LNCaP clone FGC (cell line): ENCODE measurements at regions not wholly inside any gene's neighbourhood (a gene's known extent, or its start where the extent isn't known, plus 50 kb on each side); places are given as distances from the start of the nearest gene placed in this dataset.

Experiments
- DNase-seq: peaks from one replicate; pipeline ENCODE4 v3.0.0-alpha.2; 2011; ENCODE audit warnings: low read depth
- H3K4me3 ChIP-seq: 2 replicates; pipeline ENCODE4 v1.5.1; 2011; ENCODE audit warnings: mild to moderate bottlenecking, low read depth, low read length, control low read depth
- TF ChIP-seq, protein P1 (sequence below): IDR thresholded peaks from 2 replicates; pipeline ENCODE4 v1.5.1; 2012; ENCODE audit warnings: mild to moderate bottlenecking; ENCODE audit not compliant: control insufficient read depth, insufficient read depth; ENCODE audit errors: extremely low read depth

DNA sequence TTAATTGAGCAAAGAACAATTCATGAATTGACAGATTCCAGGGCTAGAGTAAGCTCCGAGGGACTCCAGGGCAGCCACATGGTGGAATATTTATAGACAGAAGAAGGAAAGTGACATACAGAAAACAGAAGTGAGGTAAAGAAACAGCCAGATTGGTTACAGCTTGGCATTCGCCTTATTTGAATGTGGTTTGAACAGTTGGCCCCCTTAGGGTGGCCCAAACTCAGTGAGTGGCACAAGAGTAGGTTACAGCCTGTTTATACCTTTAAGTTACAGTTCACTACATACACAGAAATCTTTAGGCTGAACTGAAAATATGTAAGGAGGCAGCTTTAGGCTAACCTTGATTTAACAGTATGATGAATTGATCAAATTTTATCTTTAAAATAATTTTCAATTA, 174.5 kb upstream of the CNOT2 start:
- no peak overlapping the region for H3K4me3 ChIP-seq
- TF ChIP-seq, protein P1, sequence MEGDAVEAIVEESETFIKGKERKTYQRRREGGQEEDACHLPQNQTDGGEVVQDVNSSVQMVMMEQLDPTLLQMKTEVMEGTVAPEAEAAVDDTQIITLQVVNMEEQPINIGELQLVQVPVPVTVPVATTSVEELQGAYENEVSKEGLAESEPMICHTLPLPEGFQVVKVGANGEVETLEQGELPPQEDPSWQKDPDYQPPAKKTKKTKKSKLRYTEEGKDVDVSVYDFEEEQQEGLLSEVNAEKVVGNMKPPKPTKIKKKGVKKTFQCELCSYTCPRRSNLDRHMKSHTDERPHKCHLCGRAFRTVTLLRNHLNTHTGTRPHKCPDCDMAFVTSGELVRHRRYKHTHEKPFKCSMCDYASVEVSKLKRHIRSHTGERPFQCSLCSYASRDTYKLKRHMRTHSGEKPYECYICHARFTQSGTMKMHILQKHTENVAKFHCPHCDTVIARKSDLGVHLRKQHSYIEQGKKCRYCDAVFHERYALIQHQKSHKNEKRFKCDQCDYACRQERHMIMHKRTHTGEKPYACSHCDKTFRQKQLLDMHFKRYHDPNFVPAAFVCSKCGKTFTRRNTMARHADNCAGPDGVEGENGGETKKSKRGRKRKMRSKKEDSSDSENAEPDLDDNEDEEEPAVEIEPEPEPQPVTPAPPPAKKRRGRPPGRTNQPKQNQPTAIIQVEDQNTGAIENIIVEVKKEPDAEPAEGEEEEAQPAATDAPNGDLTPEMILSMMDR, result no peak
- DNase-seq, result no peak

DNA sequence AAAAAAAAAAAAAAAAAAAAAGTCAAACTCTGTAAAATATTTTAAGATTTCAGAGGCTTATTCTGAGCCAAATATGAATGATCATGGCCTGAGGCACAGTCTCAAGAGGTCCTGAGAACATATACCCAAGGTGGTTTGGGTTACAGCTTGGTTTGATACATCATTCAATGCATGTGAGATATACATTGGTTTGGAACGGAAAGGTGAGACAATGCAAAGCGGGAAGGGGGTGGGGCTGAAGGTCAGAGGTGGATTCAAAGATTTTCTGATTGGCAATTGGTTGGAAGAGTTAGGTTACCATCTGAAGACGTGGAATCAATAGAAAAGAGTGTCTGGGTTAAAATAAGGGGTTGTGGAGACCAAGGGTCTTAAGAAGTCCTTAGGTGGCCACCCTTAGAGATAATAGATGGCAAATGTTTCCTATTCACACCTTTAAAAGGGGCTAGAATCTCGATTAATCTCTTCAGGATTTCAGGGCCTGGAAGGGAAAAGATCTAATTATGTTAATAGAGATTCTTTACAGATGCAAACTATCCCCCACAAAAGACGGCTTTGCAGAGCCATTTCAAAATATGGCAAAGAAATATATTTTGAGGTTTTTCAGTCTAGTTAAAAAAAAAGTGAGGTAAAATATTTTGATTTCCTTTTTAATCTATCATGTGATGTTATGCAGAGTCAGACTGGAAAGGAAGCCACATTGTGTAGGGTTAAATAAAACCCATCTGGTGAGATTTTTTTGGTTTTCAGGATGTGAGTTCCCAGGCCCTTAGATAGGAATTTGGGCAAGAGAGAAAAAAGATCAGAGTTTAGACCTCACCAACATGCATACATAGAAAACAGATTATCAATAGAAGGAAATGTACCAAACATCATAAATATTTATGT, 173.8 kb upstream of the CNOT2 start:
- DNase-seq, result no peak
- no peak overlapping the region for H3K4me3 ChIP-seq
- TF ChIP-seq, protein P1, result no peak

DNA sequence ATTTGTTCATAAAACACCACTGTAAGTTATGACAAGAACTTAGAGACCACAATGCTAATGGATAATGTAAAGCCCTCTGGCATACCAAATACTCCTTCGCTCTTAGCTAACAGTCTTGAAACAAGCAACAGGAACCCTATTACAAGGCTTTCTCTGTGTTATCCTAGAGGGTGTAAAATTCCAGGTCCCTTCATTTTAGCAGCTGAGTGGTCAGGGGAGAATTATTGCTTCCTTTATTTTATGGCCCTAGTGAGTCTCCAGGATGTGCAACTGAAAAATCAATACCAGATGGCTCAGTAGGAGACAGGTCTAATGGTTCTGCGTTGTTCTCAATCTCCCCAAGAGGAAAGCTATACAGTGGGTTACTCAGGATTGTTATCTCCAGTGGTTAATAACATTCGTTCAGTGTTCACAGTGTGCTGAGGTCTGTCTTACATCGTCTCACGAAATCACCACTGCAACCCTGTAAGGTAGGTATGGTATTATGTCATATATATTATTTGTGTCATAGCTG, 172.7 kb upstream of the CNOT2 start:
- TF ChIP-seq, protein P1, result no peak
- H3K4me3 ChIP-seq, result no peak overlapping the region
- DNase-seq, result no peak

DNA sequence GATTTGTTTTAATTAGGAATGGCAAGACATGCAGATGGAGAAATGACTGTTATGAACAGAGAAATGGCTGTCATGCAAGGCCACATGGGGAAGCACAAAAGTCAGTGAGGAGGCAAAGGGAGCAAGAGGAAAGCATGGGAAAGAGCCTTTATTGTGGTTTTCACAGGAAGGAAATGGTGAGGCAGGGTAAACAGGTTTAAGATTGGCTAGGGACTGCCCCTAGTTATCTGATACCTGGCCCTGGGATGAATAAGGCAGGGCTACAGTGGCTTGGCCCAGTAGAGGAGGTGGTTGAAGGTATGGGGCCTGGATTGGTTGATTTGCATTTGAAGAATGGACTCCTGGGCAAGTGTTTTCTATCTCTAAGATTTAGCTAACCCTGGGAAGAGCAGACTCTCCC, 168.7 kb upstream of the CNOT2 start:
- no peak for DNase-seq
- H3K4me3 ChIP-seq, result no peak overlapping the region
- TF ChIP-seq, protein P1, result no peak

DNA sequence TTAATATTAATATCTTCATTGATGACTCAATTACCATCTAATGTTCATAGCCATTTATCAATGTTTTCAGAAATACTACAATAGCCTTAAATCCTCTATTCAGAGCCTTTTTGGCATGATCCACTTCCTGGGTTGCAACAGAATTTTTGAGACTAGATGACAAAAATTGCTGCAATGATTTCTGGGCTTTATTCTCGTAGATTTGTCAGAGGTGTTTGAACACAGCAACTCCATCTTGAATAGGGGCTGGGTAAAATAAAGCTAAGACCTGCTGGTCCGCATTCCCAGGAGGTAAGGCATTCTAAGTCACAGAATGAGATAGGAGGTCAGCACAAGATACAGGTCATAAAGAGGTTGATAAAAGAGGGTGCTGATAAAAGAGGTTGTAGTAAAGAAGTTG, 165.8 kb upstream of the CNOT2 start:
- TF ChIP-seq, protein P1, result no peak
- DNase-seq, result no peak
- H3K4me3 ChIP-seq, result no peak overlapping the region

DNA sequence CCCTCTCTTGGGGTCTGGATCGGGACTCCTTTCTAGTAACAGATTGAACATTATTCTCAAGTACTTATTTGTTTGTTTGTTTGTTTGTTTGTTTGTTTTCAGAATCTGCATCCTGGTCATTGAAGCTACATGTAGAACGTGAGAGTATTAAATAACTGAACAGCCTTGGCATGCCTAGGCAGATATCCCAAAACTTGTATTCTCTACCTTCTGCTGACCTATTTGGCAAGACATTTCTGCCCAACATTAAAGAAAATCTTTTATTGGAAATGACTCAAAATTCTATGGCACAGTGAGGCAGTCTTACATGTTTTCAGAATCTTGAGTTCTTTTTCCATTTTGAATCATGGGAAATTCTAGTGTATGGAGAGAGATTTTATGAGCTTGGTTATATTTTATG, 165.1 kb upstream of the CNOT2 start:
- no peak overlapping the region for H3K4me3 ChIP-seq
- no peak for DNase-seq
- TF ChIP-seq, protein P1, result no peak
